Keratinocyte (primary cell): ENCODE measurements at regions not wholly inside any gene's neighbourhood (a gene's known extent, or its start where the extent isn't known, plus 50 kb on each side); places are given as distances from the start of the nearest gene placed in this dataset.

Source experiments
- CTCF ChIP-seq, 3 experiments: IDR thresholded peaks in 1 of 3; conservative IDR thresholded peaks in 1 of 3; optimal IDR thresholded peaks in 1 of 3; 2 replicates in 2 of 3; 3 replicates in 1 of 3; pipeline versions ENCODE3 to v1.5.1; 2011; ENCODE audit warnings: low read length in 3 of 3, mild to moderate bottlenecking in 3 of 3, moderate library complexity in 2 of 3, control low read depth in 1 of 3, inconsistent platforms in 1 of 3; ENCODE audit not compliant: insufficient read depth in 2 of 3; ENCODE audit errors: extremely low read depth in 1 of 3
- EZH2 ChIP-seq: IDR thresholded peaks from one replicate; pipeline ENCODE4 v1.6.1; 2012; ENCODE audit warnings: inconsistent platforms, mild to moderate bottlenecking, low read length, moderate library complexity

- no peak for TF ChIP-seq CTCF (optimal IDR thresholded peaks at IDR 0.05 in 1 of 3, IDR thresholded peaks at IDR 0.05 in 1 of 3, conservative IDR thresholded peaks at IDR 0.05 in 1 of 3; ENCODE audit: extremely low read depth in 1 of 3, insufficient read depth in 2 of 3, low read length in 3 of 3)
- no peak for TF ChIP-seq EZH2
Observed at GRCh38 chr2:66103581-66103980, 331.3 kb upstream of the MEIS1 start.
